ENCODE measurements at regions not wholly inside any gene's neighbourhood (a gene's known extent, or its start where the extent isn't known, plus 50 kb on each side); places are given as distances from the start of the nearest gene placed in this dataset.
"Not testable (repeated sequence)": the region's sequence is repeated elsewhere in the genome, so short reads cannot be mapped to it uniquely, and the experiment has no call there.

DNA sequence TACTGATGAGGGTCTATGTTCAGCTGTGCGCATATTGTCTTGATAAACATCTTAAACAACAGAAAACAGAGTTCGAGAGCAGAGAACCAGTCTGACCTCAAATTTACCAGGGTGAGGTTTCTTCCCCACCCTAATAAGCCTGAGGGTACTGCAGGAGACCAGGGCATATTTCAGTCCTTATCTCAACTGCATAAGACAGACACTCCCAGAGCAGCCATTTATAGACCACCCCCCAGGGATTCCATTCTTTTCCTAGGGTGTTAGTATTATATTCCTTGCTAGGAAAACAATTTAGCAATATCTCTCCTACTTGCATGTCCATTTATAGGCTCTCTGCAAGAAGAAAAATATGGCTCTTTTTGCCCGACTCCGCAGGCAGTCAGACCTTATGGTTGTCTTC, 89.5 kb upstream of the POMZP3 start:
- H3K4me1 Mint-ChIP-seq (ENCODE audit: low read depth); DNase-seq (ENCODE audit: low spot score); H3K4me3 Mint-ChIP-seq (ENCODE audit: low read depth); H3K9me3 Mint-ChIP-seq; H3K27ac Mint-ChIP-seq; intact Hi-C loops (cut with micrococcal nuclease); H3K27me3 Mint-ChIP-seq (ENCODE audit: low read depth); H3K36me3 Mint-ChIP-seq (ENCODE audit: low read depth): not testable (repeated sequence)

DNA sequence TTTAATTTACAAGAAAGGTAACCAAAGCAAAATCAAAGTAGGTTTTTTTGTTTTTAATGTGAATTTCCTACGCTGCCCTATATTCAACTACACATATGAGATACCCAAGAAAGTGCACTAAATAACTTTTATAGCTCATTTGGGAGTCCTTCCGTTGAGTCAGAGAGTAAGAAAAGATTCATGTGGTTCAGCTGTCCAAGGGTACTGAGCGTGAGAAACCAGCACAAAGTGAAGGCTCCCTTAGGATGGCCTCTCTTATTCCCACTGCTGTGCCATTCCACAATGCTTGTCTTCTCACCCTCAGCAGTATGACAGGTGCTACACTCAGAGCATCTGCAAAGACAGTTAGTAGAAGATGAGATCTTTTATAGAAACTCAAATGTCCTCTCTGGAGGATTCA, 85.8 kb upstream of the POMZP3 start:
- H3K36me3 Mint-ChIP-seq (ENCODE audit: low read depth); H3K27ac Mint-ChIP-seq; H3K9me3 Mint-ChIP-seq; H3K4me1 Mint-ChIP-seq (ENCODE audit: low read depth); intact Hi-C loops (cut with micrococcal nuclease); H3K4me3 Mint-ChIP-seq (ENCODE audit: low read depth); DNase-seq (ENCODE audit: low spot score); H3K27me3 Mint-ChIP-seq (ENCODE audit: low read depth): not testable (repeated sequence)

DNA sequence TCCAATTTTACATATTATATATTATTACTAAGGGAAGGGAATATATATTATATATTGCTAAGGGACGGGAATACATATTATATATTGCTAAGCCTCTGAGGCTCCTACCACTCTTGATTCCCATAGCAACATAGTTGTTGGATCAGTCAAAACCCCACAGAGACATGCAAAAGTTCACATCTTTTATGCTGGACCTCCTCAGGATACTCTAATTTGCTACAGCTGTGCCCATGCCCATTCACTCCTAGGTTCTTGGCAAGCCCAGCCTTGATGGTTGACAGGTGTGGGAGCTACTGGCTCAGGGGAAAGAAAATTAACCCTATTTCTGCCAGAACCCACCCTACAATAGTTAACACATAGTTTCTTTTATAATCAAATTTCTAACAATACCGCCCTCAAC, 84.6 kb upstream of the POMZP3 start:
- DNase-seq (ENCODE audit: low spot score); H3K9me3 Mint-ChIP-seq; H3K4me3 Mint-ChIP-seq (ENCODE audit: low read depth); H3K27ac Mint-ChIP-seq; intact Hi-C loops (cut with micrococcal nuclease); H3K4me1 Mint-ChIP-seq (ENCODE audit: low read depth); H3K27me3 Mint-ChIP-seq (ENCODE audit: low read depth); H3K36me3 Mint-ChIP-seq (ENCODE audit: low read depth): not testable (repeated sequence)

DNA sequence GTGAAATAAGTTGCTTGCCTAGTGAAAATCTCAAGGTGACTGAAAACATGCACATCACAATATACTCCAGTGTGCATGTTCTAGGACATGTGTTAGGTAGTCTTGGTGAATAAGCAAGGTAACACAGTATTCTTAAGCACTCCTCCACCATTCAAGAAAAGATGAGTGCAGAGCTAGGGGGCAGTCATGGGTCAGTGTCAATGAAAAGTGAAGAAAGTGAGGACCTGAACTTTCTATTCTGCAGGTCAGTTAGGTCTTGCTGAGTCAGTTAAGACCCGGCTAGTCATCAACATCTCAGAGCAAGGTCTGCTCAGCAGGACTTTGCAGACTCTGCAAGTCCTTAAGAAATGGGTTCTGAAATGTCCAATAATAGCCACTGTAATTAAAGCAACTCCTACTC, 82.6 kb upstream of the POMZP3 start:
- intact Hi-C loops (cut with micrococcal nuclease); H3K27ac Mint-ChIP-seq; H3K4me3 Mint-ChIP-seq (ENCODE audit: low read depth); DNase-seq (ENCODE audit: low spot score); H3K9me3 Mint-ChIP-seq; H3K27me3 Mint-ChIP-seq (ENCODE audit: low read depth); H3K36me3 Mint-ChIP-seq (ENCODE audit: low read depth); H3K4me1 Mint-ChIP-seq (ENCODE audit: low read depth): not testable (repeated sequence)

DNA sequence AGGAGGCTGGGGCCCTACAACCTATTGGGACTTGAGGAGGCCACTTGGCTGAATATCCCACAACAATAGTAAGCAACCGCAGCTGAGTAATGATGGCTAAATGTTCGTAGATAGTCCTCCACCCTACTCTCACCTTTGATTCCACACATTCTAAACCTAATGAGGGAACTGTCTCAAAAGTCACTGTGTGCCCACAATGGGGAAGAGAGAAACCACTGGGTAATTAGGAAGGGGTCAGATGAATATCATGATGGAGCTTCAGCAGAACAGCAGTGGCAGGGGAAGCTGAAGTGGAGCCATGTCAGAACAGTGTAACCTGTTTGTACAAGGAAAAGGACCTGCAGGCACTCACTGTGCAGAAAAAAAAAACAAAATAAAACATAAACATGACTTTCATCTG, 81.4 kb upstream of the POMZP3 start:
- H3K27ac Mint-ChIP-seq; H3K36me3 Mint-ChIP-seq (ENCODE audit: low read depth); intact Hi-C loops (cut with micrococcal nuclease); H3K9me3 Mint-ChIP-seq; H3K27me3 Mint-ChIP-seq (ENCODE audit: low read depth); H3K4me1 Mint-ChIP-seq (ENCODE audit: low read depth); DNase-seq (ENCODE audit: low spot score); H3K4me3 Mint-ChIP-seq (ENCODE audit: low read depth): not testable (repeated sequence)

DNA sequence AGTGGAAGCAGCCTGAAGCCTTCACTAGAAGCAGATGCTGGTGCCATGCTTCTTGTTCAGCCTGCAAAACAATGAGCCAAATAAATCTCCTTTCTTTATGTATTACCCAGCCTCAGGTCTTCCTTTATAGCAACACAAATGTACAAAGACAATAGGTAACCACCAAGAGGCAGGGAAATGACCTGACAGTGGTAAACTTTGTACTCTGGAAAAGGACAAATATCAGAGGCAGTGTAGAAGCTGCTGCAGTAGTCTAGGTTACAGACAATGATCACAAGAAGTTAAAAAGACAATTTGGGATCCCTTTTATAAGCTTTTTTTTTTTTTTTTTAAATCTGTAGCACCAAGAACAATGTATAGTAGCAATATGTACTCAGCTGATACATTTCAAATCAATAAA, 76.7 kb upstream of the POMZP3 start:
- H3K9me3 Mint-ChIP-seq; H3K4me3 Mint-ChIP-seq (ENCODE audit: low read depth); H3K4me1 Mint-ChIP-seq (ENCODE audit: low read depth); H3K27ac Mint-ChIP-seq; intact Hi-C loops (cut with micrococcal nuclease); DNase-seq (ENCODE audit: low spot score); H3K27me3 Mint-ChIP-seq (ENCODE audit: low read depth); H3K36me3 Mint-ChIP-seq (ENCODE audit: low read depth): not testable (repeated sequence)

DNA sequence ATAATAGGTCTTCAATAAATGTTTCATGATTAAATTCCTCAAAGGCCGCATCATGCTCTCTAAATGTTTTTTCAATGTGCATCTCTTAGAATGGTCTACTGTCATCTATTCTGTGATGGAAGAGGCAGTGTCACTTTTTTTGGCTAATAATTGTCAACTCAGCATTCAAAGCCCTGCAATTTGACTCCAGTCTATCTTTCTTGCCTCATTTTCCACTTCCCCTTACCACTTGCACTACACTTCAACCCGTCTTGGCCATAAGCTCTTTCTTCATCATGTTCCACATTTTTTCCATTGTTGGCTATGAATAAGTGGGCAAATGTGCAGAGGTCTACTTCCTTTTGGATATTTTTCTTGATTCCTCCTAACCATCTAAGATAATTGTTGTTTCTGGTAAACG, 59.2 kb upstream of the POMZP3 start:
- H3K9me3 Mint-ChIP-seq; H3K4me1 Mint-ChIP-seq (ENCODE audit: low read depth); DNase-seq (ENCODE audit: low spot score); intact Hi-C loops (cut with micrococcal nuclease); H3K27ac Mint-ChIP-seq; H3K4me3 Mint-ChIP-seq (ENCODE audit: low read depth); H3K36me3 Mint-ChIP-seq (ENCODE audit: low read depth): not testable (repeated sequence)
- H3K27me3 Mint-ChIP-seq (ENCODE audit: low read depth) = peaks cover 14% of the 10 kb centered on the region

DNA sequence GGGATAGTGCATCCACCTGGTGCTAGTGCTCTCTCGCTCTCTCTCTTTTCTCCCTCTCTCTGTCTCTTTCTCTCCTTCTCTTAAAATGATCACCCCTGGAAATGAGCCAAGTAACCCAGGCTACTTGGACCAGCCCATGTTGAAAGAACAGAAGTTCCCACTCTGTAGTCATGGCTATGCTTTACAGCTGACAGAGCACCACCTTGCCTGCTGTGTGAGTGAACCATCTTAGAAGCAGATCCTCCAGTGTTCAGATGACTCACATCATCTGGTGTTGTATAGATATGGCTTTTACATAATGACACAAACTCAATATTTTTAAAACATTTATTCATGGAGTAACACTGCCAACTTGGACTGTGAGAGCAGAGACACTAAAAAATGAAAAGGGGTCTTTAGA, 57.7 kb upstream of the POMZP3 start:
- H3K27me3 Mint-ChIP-seq (ENCODE audit: low read depth) = peaks cover 14% of the 10 kb centered on the region
- intact Hi-C loops (cut with micrococcal nuclease); H3K4me3 Mint-ChIP-seq (ENCODE audit: low read depth); H3K27ac Mint-ChIP-seq; H3K9me3 Mint-ChIP-seq; H3K36me3 Mint-ChIP-seq (ENCODE audit: low read depth); DNase-seq (ENCODE audit: low spot score); H3K4me1 Mint-ChIP-seq (ENCODE audit: low read depth): not testable (repeated sequence)

DNA sequence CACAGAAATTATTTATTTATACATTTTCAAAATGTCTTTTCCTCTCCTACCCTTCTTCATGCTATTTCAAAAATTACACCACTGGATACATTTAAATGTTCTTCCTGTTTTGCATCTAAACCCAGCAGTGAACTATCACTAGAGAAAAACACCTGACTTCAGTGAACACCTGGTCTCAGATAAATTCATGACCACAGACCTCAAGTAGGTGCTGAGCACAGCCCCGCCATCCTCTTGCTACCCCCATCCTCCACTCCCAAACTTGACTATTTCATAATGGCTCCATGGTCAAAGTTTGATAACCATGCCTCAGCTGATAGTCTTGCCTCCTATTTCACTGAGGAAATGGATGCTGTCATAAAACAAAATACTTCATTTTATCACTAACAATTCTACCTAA, 56.6 kb upstream of the POMZP3 start:
- H3K4me3 Mint-ChIP-seq (ENCODE audit: low read depth); DNase-seq (ENCODE audit: low spot score); H3K27ac Mint-ChIP-seq; intact Hi-C loops (cut with micrococcal nuclease); H3K9me3 Mint-ChIP-seq; H3K4me1 Mint-ChIP-seq (ENCODE audit: low read depth); H3K36me3 Mint-ChIP-seq (ENCODE audit: low read depth): not testable (repeated sequence)
- peaks cover 15% of the 10 kb centered on the region for H3K27me3 Mint-ChIP-seq (ENCODE audit: low read depth)

DNA sequence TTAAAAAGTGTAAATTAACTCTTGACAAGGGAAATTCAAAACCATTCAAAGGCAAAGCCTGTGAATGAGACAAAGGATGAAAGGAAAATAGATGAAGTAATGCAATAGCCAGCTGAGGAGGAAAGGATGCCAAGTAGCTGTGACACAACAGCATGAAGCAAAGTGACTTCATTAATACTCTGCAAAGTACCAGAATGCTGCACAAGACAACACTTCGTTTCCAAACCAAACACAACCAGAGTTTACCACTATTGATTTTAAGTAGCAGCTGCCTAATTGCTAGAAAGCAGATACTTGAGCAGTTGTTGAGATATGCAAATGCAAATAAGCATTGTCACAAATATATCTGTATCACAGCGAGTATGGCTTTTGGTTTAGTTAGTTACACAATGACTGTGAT, 54.7 kb upstream of the POMZP3 start:
- H3K27ac Mint-ChIP-seq; intact Hi-C loops (cut with micrococcal nuclease); H3K36me3 Mint-ChIP-seq (ENCODE audit: low read depth); H3K4me3 Mint-ChIP-seq (ENCODE audit: low read depth); DNase-seq (ENCODE audit: low spot score); H3K4me1 Mint-ChIP-seq (ENCODE audit: low read depth); H3K9me3 Mint-ChIP-seq: not testable (repeated sequence)
- H3K27me3 Mint-ChIP-seq (ENCODE audit: low read depth) = peaks cover 12% of the 10 kb centered on the region

DNA sequence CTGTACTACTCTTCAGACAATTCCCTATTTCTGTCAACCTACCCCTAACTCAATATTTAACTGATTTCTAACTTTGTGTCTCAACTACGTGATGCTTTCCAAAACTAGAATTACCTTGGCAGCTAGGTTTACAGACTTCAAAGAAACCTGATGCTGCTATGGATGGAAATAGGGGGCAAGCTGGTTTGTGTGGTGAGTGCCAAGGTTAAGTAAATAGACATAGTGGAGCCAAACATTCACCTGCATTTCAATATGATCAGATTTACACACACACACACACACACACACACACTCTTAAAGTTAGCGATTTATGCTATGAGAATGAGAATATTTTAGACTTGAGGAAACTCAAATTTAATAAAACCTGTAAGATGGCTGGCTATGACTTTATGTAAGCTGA, 52.1 kb upstream of the POMZP3 start:
- H3K4me3 Mint-ChIP-seq (ENCODE audit: low read depth); DNase-seq (ENCODE audit: low spot score); H3K36me3 Mint-ChIP-seq (ENCODE audit: low read depth); intact Hi-C loops (cut with micrococcal nuclease); H3K27ac Mint-ChIP-seq; H3K4me1 Mint-ChIP-seq (ENCODE audit: low read depth); H3K9me3 Mint-ChIP-seq: not testable (repeated sequence)
- peaks cover 12% of the 10 kb centered on the region for H3K27me3 Mint-ChIP-seq (ENCODE audit: low read depth)

DNA sequence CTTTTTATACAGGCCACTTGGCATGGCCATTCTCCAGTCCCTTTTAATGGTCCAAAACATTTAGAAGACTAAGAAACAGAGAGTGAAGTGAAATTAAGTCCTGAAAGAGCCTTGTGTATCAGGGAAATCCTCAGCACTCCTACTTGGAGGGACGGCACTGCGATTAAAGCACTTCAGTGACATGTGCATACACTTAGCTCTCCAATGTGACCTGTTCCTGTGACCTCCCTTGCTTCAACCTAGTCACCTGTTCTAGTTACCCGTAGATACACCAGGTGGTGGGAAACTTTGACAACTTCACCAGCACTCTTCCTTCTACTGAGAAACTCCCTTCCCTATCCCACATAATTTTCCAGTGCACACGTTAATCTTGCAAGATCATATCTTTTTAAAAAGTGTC, 51.4 kb upstream of the POMZP3 start:
- H3K27me3 Mint-ChIP-seq (ENCODE audit: low read depth); H3K4me3 Mint-ChIP-seq (ENCODE audit: low read depth); H3K36me3 Mint-ChIP-seq (ENCODE audit: low read depth); H3K4me1 Mint-ChIP-seq (ENCODE audit: low read depth); DNase-seq (ENCODE audit: low spot score); H3K9me3 Mint-ChIP-seq; H3K27ac Mint-ChIP-seq; intact Hi-C loops (cut with micrococcal nuclease): not testable (repeated sequence)

DNA sequence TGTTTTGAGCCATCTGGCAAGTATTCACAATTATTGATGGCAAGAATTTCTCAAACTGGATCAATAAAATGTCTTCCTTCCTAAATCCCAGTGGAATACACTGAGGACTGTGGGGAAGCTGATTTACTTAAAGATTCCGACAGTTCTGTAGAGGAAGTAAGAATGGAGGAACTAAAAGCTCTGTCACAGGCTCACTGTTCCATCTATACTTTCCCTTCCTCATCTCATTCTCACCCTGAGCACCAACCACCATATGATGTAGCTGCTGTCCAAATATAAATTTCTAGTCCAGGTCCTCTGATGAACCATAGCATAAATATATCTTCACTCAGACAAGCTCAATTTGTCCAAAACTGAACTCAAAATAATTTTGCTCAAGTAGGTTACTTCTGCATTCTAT, 49.8 kb upstream of the POMZP3 start:
- H3K27ac Mint-ChIP-seq; H3K9me3 Mint-ChIP-seq; DNase-seq (ENCODE audit: low spot score); intact Hi-C loops (cut with micrococcal nuclease); H3K27me3 Mint-ChIP-seq (ENCODE audit: low read depth); H3K36me3 Mint-ChIP-seq (ENCODE audit: low read depth); H3K4me3 Mint-ChIP-seq (ENCODE audit: low read depth); H3K4me1 Mint-ChIP-seq (ENCODE audit: low read depth): not testable (repeated sequence)

All from activated T-helper 2 cell treated with anti-CD3 and anti-CD28 coated beads, Interferon-gamma antibody, Interleukin-2, Interleukin-4, amounts not matched to agents 10 μg/mL and 5 μg/mL and 100 μg/mL, durations not matched to agents 14 hours and 24 hours and 36 hours (primary cell).